Muscle of back (tissue), 3 donors: ENCODE measurements at regions not wholly inside any gene's neighbourhood (a gene's known extent, or its start where the extent isn't known, plus 50 kb on each side); places are given as distances from the start of the nearest gene placed in this dataset.
"Not testable (repeated sequence)": the region's sequence is repeated elsewhere in the genome, so short reads cannot be mapped to it uniquely, and the experiment has no call there.

Experiments used
- DNase-seq, 3 donors: peaks; one replicate each; pipeline versions ENCODE4 v3.0.0 to v3.0.0-alpha.2; 2013

- DNase-seq = no peak
Observed at GRCh38 chr13:58488251-58488650, 856.7 kb downstream of the PCDH17 start.

DNA sequence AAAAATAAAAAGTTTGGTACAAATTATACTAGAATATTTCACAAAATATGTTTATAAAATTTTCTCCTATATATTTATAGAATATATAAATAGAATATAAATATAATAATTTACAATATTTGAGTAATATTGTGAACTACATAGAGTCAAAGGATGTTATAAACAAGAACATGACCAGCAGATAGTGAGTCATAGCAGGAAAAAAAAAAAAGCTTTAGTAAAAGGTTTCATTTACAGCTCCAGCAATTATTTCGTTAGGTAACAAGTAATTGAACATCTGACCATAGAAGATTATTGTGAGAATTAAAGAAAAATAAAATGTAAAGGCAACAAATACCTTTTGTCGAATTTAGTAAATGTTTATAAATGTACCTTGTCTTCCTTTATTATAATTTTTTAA is 864.1 kb downstream of the PCDH17 start:
- no peak for DNase-seq

DNA sequence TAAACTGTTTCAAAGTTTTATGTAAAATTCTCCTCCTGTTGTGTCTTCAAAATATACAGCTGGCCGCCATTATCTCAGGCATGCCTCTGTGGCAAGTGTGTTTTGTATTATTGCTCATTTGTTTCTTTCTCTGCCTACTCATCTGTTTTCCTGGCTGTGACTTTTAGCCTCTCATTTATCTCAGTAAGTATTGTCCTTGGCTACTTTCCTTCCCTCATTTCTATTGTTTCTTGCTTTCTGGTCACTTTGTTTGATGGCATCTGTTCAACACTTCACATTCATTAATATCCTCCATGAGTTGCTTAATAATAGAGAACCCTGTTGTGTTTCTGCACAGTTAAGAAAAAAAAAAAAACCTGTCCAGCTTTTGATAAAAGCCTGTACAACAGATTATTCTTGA is 869.4 kb downstream of the PCDH17 start:
- DNase-seq = no peak

GRCh38 chr13:58504202-58504700 is 872.7 kb downstream of the PCDH17 start:
- DNase-seq = not testable (repeated sequence)

GRCh38 chr13:58505262-58505920 is 873.8 kb downstream of the PCDH17 start:
- DNase-seq = not testable (repeated sequence)

GRCh38 chr13:58528351-58528750 is 896.8 kb downstream of the PCDH17 start:
- DNase-seq = no peak

- no peak for DNase-seq
Observed at GRCh38 chr13:58531614-58532013, 900.1 kb downstream of the PCDH17 start.

- DNase-seq = no peak
Observed at GRCh38 chr13:58542530-58542929, 911.0 kb downstream of the PCDH17 start.

DNA sequence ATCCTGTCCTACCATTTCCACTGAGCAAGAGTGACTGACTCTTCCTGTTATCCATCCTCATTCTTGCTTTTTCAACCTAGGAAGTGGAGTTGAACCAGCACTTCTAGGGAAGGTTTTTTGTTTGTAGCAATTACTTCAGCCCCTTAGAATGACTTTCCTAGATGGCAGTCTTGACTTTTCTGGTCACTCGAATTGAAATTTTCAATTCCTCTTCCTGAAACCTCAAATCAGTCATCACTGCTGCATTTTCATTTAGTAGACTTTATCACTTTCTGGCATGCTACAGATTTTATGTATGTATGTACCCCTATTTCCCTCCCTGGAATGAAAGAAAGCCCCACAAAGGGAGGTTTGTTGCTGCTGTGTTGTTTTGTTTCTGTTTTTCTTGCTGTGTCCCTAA is 915.9 kb downstream of the PCDH17 start:
- no peak for DNase-seq

DNA sequence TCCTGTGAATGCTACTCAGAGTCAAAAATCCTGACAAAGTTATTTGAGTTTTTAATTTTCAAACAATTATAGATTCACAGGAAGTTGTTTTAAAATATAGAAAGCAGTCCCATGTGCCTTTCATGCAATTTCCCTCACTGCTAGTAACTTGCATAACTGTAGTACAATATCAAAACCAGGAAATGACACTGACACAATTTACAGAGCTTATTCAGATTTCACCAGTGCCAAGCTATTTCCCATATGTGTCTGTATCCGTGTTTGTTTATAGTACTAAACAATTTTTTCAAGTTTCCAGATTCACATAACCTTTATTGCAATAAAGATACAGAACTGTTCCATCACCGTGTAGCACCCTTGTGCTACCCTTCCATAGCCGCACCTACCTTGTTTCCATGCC is 934.6 kb downstream of the PCDH17 start:
- DNase-seq = peak in 2 of 3 donors; percentile 25 to 48

DNA sequence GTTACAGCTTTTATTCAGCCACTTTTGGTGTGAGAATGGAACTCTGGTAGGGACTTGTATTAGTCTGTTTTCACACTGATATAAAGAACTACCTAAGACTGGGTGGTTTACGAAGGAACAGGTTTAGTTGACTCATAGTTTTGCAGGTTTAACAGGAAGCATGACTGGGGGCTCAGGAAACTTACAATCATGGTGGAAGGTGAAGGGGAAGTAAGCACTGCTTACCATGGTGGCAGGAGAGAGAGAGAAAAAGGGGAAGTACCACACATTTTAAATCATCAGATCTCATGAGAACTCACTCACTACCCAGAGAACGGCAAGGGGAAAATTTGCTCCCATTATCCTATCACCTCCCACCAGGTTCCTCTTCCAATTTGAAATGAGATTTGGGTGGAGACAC is 942.2 kb downstream of the PCDH17 start:
- no peak for DNase-seq

DNA sequence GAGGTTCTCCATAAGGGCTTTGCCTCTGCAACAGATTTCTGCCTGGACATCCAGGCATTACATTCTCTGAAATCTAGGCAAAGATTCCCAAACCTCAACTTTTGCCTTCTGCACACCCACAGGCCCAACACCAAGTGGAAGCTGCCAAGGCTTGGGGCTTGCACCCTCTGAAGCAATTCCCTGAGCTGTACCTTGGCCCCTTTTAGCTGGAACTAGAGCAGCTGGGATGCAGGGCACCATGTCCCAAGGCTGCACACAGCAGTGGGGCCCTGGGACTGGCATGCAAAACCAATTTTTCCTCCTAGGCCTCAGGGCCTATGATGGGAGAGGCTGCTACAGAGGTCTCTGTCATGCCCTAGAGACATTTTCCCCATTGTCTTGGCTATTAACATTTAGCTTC is 943.2 kb downstream of the PCDH17 start:
- DNase-seq = no peak

DNA sequence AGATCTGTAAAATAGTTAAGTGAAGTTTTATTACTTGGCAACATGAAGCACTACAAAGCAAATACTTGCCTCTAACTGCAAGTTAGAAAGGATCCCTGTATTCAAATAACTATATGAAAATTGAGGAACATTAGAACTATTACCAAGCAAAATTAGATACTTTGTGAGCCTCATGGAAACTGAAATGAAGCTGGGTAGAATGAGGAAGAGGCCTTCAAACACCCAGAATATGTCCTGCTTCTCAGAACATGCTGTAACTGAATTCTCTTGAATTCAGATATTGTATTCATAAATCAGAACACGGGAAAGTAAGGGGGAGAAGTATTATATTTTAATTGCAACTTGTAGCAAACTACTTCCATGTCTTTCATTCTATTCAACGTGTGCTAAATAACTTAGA is 947.9 kb downstream of the PCDH17 start:
- DNase-seq = no peak

DNA sequence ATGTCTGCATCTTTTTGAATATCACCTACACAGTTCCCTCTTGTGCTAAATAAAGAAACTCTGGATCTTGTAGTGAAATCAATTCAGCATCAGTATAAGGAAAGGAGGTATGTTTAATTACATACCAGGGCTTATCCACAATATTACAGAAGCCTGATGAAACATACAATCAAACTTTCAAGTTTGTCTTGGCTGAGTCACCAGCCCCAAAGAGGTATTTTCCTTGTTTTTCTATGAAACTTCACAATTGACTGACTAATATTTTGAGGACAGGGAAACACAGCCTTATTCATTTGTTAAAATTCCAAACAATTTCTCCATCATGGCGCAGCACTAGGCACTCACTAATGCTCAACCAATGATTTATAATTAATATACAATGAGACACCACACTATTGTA is 952.4 kb downstream of the PCDH17 start:
- peak in 1 of 3 donors; percentile 2 for DNase-seq

DNA sequence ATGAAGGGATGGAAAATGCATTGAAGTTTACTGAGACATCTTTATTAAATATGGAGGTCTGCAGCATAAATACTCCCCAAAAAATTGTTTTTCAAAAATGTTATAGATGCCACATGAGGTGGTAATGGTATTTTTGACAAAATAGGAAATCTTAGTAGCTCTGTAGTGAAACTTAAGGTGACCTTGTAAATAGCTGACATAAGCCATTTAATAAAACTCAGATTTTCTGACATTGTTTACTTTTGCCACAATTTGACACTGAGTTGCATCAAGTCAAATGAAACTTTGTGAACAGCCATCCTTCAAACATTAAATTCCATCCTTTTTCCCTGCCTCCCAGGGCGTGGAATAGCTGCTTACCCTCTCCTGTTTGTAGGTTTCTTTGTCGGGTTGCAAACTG is 953.1 kb downstream of the PCDH17 start:
- no peak for DNase-seq

DNA sequence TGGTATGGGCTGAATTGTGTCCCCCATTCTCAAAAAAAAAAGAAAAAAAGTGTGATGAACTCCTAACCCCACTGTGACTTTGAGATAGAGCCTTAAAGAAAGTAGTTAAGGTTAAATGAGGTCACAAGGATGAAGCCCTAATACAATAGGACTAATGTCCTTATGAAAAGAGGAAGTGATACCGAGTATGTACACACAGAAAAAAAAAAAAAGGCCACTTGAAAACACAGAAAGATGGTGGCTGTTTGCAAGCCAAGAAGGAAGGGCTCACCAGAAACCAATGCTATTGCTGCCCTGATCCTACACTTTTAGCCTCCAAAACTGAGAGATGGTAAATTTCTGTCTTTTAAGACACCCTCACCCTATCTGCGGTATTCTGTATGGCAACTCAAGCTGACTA is 955.6 kb downstream of the PCDH17 start:
- no peak for DNase-seq

GRCh38 chr13:58592052-58592451 is 960.5 kb downstream of the PCDH17 start:
- DNase-seq = no peak

GRCh38 chr13:58592786-58593185 is 961.2 kb downstream of the PCDH17 start:
- no peak for DNase-seq

- no peak for DNase-seq
Observed at GRCh38 chr13:58594747-58595600, 963.4 kb downstream of the PCDH17 start.

DNA sequence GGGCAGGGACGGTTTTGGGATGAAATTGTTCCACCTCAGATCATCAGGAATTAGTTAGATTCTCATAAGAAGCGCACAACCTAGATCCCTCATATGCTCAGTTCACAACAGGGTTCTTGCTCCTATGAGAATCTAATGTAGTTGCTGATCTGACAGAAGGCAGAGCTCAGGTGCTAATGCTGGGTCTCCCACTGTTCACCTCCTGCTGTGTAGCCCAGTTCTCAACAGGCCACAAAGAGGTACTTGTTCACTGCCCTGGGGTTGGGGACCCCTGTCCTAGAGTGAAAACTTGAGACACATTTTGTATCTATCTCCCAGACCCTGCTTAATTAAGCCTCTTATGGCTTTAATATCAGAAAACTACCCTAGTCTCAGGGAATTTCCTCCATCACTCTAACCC is 966.0 kb downstream of the PCDH17 start:
- DNase-seq = no peak

DNA sequence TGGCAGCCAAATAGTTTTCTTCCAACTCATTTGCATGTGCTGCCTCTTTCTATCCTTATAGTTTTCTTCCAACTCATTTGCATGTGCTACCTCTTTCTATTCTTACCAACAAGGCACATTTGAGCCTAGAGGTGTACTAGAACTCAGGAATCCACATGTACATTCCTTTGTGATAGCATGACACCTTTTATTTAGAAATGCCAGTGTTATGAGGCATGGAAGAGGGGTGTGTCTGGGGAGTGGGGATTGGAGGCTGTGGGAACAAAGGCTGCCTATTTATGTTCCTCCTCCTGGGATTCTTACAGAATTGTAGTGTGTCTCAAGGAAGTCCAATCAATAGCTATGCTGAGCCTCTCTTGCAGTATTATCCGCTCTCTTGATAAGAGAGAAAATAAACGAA is 966.7 kb downstream of the PCDH17 start:
- DNase-seq = no peak

GRCh38 chr13:58611117-58611516 is 979.6 kb downstream of the PCDH17 start:
- no peak for DNase-seq
